ENCODE measurements at regions not wholly inside any gene's neighbourhood (a gene's known extent, or its start where the extent isn't known, plus 50 kb on each side); places are given as distances from the start of the nearest gene placed in this dataset.

GRCh38 chr1:201754353-201754752 is 74.6 kb upstream of the IPO9 start:
- DNase-seq, result no peak

- no peak for DNase-seq
Measured at GRCh38 chr1:201755200-201755599, 73.8 kb upstream of the IPO9 start.

- no peak for DNase-seq
Measured at GRCh38 chr1:201756406-201756805, 72.6 kb upstream of the IPO9 start.

- no peak for DNase-seq
Measured at GRCh38 chr1:201758499-201759050, 70.4 kb upstream of the IPO9 start.

GRCh38 chr1:201759194-201759815 is 69.7 kb upstream of the IPO9 start:
- DNase-seq, result no peak

GRCh38 chr1:201760516-201760915 is 68.4 kb upstream of the IPO9 start:
- no peak for DNase-seq

GRCh38 chr1:201761178-201761577 is 67.8 kb upstream of the IPO9 start:
- DNase-seq, result no peak

GRCh38 chr1:201761871-201762270 is 67.1 kb upstream of the IPO9 start:
- DNase-seq, result no peak

- DNase-seq, result no peak
Measured at GRCh38 chr1:201762381-201762780, 66.6 kb upstream of the IPO9 start.

GRCh38 chr1:201763455-201764140 is 65.4 kb upstream of the IPO9 start:
- no peak for DNase-seq

GRCh38 chr1:201764166-201764565 is 64.8 kb upstream of the IPO9 start:
- DNase-seq, result no peak

- no peak for DNase-seq
Measured at GRCh38 chr1:201764579-201764978, 64.4 kb upstream of the IPO9 start.

GRCh38 chr1:201766131-201766866 is 62.7 kb upstream of the IPO9 start:
- DNase-seq, result no peak

GRCh38 chr1:201767339-201767738 is 61.6 kb upstream of the IPO9 start:
- DNase-seq, result no peak

GRCh38 chr1:201769072-201769471 is 59.9 kb upstream of the IPO9 start:
- no peak for DNase-seq

- no peak for DNase-seq
Measured at GRCh38 chr1:201769966-201770365, 59.0 kb upstream of the IPO9 start.

GRCh38 chr1:201771466-201771865 is 57.5 kb upstream of the IPO9 start:
- DNase-seq, result no peak

- DNase-seq, result no peak
Measured at GRCh38 chr1:201772178-201772577, 56.8 kb upstream of the IPO9 start.

- no peak for DNase-seq
Measured at GRCh38 chr1:201773764-201774163, 55.2 kb upstream of the IPO9 start.

GRCh38 chr1:201774224-201774982 is 54.6 kb upstream of the IPO9 start:
- no peak for DNase-seq

- no peak for DNase-seq
Measured at GRCh38 chr1:201774983-201775344, 54.0 kb upstream of the IPO9 start.

- DNase-seq, result no peak
Measured at GRCh38 chr1:201775380-201775779, 53.6 kb upstream of the IPO9 start.
